Pancreas (tissue), 10 donors: ENCODE measurements at regions not wholly inside any gene's neighbourhood (a gene's known extent, or its start where the extent isn't known, plus 50 kb on each side); places are given as distances from the start of the nearest gene placed in this dataset.

Experiments
- ATAC-seq, 4 donors: fragments of 200-7000 bp; cut with Tn5 transposase; one replicate each; pipeline versions ENCODE4 v1.8.0 to v1.9.1; 2020; ENCODE audit warnings: mild to moderate bottlenecking in 4 of 4, moderate library complexity in 4 of 4
- DNase-seq, 6 donors: peaks; one replicate each; pipeline ENCODE4 v3.0.0-alpha.2; 2020
- FAIRE-seq: peaks from 2 replicates; lab custom pipeline; 2012; peaks lifted over from hg19 to GRCh38; lab: Jason Lieb, UNC
- H3K27ac ChIP-seq, 4 donors: fragments of 200-600 bp; sonication (generic); 1 replicate in 3 of 4; 2 replicates in 1 of 4; pipeline versions ENCODE4 v1.5.0 to v1.8.0; 2020
- H3K27me3 ChIP-seq, 4 donors: fragments of 200-600 bp; one replicate each; pipeline ENCODE4 v1.8.0; 2021
- H3K36me3 ChIP-seq, 3 donors: fragments of 200-600 bp; sonication (generic) in 1 of 3; one replicate each; pipeline versions ENCODE4 v1.5.0 to v1.8.0; 2020 to 2021
- H3K4me1 ChIP-seq, 3 donors: fragments of 200-600 bp; one replicate each; pipeline ENCODE4 v1.8.0; 2021
- H3K4me3 ChIP-seq, 4 donors: fragments of 200-600 bp; sonication (generic) in 2 of 4; one replicate each; pipeline versions ENCODE4 v1.5.0 to v1.8.0; 2020 to 2021
- H3K9me3 ChIP-seq, 4 donors: fragments of 200-600 bp; one replicate each; pipeline ENCODE4 v1.8.0; 2021
- WGBS, 2 donors: extraction: QIAGEN DNeasy Blood & Tissue Kit; methylation state at CpG; one replicate each; pipeline ENCODE4 v1.1.7; 2013; 5-methylcytosine and 5-hydroxymethylcytosine counted together
- intact Hi-C, 3 donors: fragments of 100-400 bp; cut with DNase I; formaldehyde crosslinking; loops; one replicate each; pipeline versions ENCODE4 v1.11.1 to v1.14.2; 2022
- TF ChIP-seq, protein P1 (sequence below), 4 donors: fragments of 200-600 bp; sonication (generic) in 3 of 4; IDR thresholded peaks; one replicate each; pipeline versions ENCODE4 v1.5.0 to v1.8.0; 2021; ENCODE audit warnings: antibody characterized with exemption in 4 of 4
- donor health status: healthy with polysubstance abuse.
- donor health status: DM: no; HTN: no; CAD: no; lungs with moderate emphysema.
- donor health status: DM: no; HTN: no; CAD: no.
- donor health status: control.
- donor health status: control.
- donor health status: Bipolar disorder and iron deficiency.
- donor health status: DM: yes; HTN: yes; CAD: no.
- donor health status: DM: no; HTN: no; CAD: no.
- donor health status: DM: no; HTN: no; CAD: no.
- donor health status: DM: yes; HTN: yes; CAD: no.

DNA sequence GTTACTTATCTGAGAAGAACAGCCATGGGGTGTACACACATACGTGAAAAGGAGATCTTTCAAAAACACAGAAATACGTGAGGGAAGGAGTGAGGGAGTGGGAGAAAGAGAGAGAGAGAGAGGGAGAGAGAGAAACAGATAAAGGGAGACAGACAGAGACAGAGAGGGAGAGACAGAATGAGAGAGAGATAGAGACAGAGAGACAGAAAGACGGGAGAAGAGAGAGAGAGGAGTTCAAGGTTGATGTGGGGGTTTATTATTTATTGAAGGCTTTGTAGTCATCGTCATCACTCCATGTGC lies 64.0 kb downstream of the CHST2 start:
- no peak overlapping the region for H3K27ac ChIP-seq
- FAIRE-seq (no peak), DNase-seq (no peak), ATAC-seq (no peak)
- TF ChIP-seq, protein P1, sequence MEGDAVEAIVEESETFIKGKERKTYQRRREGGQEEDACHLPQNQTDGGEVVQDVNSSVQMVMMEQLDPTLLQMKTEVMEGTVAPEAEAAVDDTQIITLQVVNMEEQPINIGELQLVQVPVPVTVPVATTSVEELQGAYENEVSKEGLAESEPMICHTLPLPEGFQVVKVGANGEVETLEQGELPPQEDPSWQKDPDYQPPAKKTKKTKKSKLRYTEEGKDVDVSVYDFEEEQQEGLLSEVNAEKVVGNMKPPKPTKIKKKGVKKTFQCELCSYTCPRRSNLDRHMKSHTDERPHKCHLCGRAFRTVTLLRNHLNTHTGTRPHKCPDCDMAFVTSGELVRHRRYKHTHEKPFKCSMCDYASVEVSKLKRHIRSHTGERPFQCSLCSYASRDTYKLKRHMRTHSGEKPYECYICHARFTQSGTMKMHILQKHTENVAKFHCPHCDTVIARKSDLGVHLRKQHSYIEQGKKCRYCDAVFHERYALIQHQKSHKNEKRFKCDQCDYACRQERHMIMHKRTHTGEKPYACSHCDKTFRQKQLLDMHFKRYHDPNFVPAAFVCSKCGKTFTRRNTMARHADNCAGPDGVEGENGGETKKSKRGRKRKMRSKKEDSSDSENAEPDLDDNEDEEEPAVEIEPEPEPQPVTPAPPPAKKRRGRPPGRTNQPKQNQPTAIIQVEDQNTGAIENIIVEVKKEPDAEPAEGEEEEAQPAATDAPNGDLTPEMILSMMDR (IDR thresholded peaks at IDR 0.05) = no peak
- WGBS, 2 donors = 61 to 63% methylated on average over 4 of the region's 4 CpGs
- no peak overlapping the region for H3K4me3 ChIP-seq
- H3K9me3 ChIP-seq = no peaks in the 10 kb centered on the region
- intact Hi-C loops = no loop called here
- no peaks in the 10 kb centered on the region for H3K4me1 ChIP-seq
- no peaks in the 10 kb centered on the region for H3K27me3 ChIP-seq
- H3K36me3 ChIP-seq = no peaks in the 10 kb centered on the region

DNA sequence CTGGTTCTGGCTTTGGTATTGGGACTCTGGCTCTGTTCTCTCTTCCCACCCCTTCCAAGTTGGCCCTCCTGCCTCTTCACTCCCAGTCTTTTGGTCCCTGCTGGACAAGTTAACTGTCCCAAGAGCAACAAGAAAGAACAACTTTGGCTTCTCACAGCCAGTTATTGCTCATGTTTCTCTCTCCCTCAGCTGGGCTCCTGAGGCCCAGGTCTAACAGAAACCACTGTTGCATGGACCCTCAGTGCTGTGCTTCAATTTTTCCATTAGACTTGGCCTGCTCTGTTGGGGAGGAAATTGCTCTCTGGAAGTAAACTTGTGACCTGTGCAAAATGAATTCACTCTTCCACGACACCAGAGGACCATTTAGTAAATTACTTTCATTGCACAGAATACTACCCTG lies 64.5 kb downstream of the CHST2 start:
- Histone ChIP-seq H3K4me1 (no peaks in the 10 kb centered on the region), H3K36me3 (no peaks in the 10 kb centered on the region), H3K27ac (no peak overlapping the region), H3K27me3 (no peaks in the 10 kb centered on the region), H3K4me3 (no peak overlapping the region), H3K9me3 (no peaks in the 10 kb centered on the region)
- FAIRE-seq (no peak), ATAC-seq (no peak), DNase-seq (no peak)
- TF ChIP-seq, protein P1 (IDR thresholded peaks at IDR 0.05) = no peak
- intact Hi-C loops = no loop called here
- WGBS, 2 donors = 46 to 64% methylated on average over 1 of the region's 1 CpG

GRCh38 chr3:143185401-143185800 lies 65.8 kb downstream of the CHST2 start:
- no peak for FAIRE-seq
- Histone ChIP-seq H3K36me3 (no peaks in the 10 kb centered on the region), H3K27ac (no peak overlapping the region), H3K9me3 (no peaks in the 10 kb centered on the region), H3K4me1 (no peaks in the 10 kb centered on the region), H3K27me3 (no peaks in the 10 kb centered on the region), H3K4me3 (no peak overlapping the region)
- DNase-seq = no peak
- intact Hi-C loops = no loop called here
- TF ChIP-seq, protein P1 (IDR thresholded peaks at IDR 0.05) = no peak
- ATAC-seq = no peak

DNA sequence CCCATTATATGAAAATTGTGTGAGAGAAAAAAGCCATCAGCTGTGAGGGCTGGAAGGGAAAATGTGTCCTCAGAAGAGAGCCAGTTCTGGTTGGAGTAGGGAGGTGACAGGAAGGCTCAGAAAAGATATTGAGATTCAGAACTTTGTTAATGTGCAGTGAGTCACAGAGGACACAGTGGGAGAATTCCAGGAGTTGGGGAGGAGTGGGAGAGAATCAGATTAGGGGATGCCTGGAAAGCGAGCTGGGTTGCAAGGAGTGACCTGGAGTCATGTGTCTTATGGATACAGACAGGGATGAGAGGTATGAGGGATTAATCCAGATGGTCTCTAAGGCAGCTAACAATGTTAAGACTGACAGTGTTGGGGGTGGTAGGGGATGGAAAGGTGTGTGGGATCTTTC lies 67.5 kb downstream of the CHST2 start:
- Histone ChIP-seq H3K36me3 (no peaks in the 10 kb centered on the region), H3K4me3 (no peak overlapping the region), H3K4me1 (no peaks in the 10 kb centered on the region), H3K9me3 (no peaks in the 10 kb centered on the region), H3K27ac (no peak overlapping the region), H3K27me3 (no peaks in the 10 kb centered on the region)
- intact Hi-C loops = no loop called here
- ATAC-seq = no peak
- 67 to 88% methylated on average over 1 of the region's 1 CpG for WGBS, 2 donors
- no peak for FAIRE-seq
- TF ChIP-seq, protein P1 (IDR thresholded peaks at IDR 0.05) = no peak
- no peak for DNase-seq

GRCh38 chr3:143188881-143189280 lies 69.3 kb downstream of the CHST2 start:
- ATAC-seq = no peak
- TF ChIP-seq, protein P1 (IDR thresholded peaks at IDR 0.05) = no peak
- intact Hi-C loops = no loop called here
- H3K9me3 ChIP-seq = no peaks in the 10 kb centered on the region
- H3K4me1 ChIP-seq = no peaks in the 10 kb centered on the region
- 78 to 88% methylated on average over 1 of the region's 1 CpG for WGBS, 2 donors
- no peaks in the 10 kb centered on the region for H3K36me3 ChIP-seq
- no peak for DNase-seq
- no peak overlapping the region for H3K27ac ChIP-seq
- no peak for FAIRE-seq
- H3K4me3 ChIP-seq = no peak overlapping the region
- no peaks in the 10 kb centered on the region for H3K27me3 ChIP-seq
